ENCODE measurements at regions not wholly inside any gene's neighbourhood (a gene's known extent, or its start where the extent isn't known, plus 50 kb on each side); places are given as distances from the start of the nearest gene placed in this dataset.

DNA sequence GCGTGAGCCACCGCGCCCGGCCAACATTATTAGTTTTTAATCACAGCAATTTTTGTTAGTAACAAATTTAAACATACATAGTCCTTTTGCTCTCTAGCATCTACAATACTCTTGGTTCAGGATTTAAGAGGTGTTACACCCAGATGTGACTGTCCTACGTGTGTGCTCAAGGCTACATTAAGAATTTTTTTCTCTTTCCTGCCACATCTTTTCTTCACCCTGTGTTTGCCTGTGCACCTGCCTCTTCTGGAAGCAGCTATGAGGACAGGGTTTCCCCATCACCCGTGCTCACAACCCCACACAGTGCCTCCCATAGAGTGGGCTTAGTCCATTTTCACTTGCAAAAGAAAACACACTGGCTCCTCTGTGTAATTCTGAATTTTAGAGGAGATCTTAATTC, 186.7 kb upstream of the KLF6 start:
- no peak for DNase-seq (ENCODE audit: low read depth)
- TF ChIP-seq, protein P1, sequence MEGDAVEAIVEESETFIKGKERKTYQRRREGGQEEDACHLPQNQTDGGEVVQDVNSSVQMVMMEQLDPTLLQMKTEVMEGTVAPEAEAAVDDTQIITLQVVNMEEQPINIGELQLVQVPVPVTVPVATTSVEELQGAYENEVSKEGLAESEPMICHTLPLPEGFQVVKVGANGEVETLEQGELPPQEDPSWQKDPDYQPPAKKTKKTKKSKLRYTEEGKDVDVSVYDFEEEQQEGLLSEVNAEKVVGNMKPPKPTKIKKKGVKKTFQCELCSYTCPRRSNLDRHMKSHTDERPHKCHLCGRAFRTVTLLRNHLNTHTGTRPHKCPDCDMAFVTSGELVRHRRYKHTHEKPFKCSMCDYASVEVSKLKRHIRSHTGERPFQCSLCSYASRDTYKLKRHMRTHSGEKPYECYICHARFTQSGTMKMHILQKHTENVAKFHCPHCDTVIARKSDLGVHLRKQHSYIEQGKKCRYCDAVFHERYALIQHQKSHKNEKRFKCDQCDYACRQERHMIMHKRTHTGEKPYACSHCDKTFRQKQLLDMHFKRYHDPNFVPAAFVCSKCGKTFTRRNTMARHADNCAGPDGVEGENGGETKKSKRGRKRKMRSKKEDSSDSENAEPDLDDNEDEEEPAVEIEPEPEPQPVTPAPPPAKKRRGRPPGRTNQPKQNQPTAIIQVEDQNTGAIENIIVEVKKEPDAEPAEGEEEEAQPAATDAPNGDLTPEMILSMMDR (conservative IDR thresholded peaks at IDR 0.05; ENCODE audit: low read depth, low read length), result no peak

GRCh38 chr10:3969876-3970666, 185.1 kb upstream of the KLF6 start:
- no peak for DNase-seq (ENCODE audit: low read depth)
- H3K4me3 ChIP-seq (ENCODE audit: low read depth, low read length), result no peak overlapping the region
- TF ChIP-seq, protein P1 (conservative IDR thresholded peaks at IDR 0.05; ENCODE audit: low read depth, low read length), result no peak

More for the DNA sequence above, 186.7 kb upstream of the KLF6 start:
- no peak overlapping the region for H3K4me3 ChIP-seq (ENCODE audit: low read depth, low read length)

DNA sequence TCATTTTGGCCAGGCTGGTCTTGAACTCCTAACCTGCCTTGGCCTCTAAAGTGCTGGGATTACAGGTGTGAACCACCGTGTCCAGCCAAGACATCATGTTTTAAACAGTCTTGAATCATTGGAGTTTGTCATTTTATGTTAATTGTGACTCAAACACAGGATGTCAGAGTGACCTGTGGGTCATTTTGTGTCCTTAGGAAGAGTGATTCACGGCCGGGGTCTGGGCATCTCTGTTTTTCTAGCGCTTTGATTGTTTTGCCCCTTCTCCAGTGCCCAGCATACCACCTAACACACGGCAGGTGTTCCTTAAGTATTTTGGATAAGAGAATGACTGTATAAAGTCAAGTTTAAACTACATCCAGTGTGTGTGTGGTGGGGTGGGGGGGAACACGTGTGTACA, 183.7 kb upstream of the KLF6 start:
- TF ChIP-seq, protein P1 (conservative IDR thresholded peaks at IDR 0.05; ENCODE audit: low read depth, low read length), result no peak
- H3K4me3 ChIP-seq (ENCODE audit: low read depth, low read length), result no peak overlapping the region
- no peak for DNase-seq (ENCODE audit: low read depth)

- no peak for DNase-seq (ENCODE audit: low read depth)
- TF ChIP-seq, protein P1 (conservative IDR thresholded peaks at IDR 0.05; ENCODE audit: low read depth, low read length), result no peak
- H3K4me3 ChIP-seq (ENCODE audit: low read depth, low read length), result no peak overlapping the region
These were observed 179.5 kb upstream of the KLF6 start for GRCh38 chr10:3964516-3964915.

- H3K4me3 ChIP-seq (ENCODE audit: low read depth, low read length), result no peak overlapping the region
- DNase-seq (ENCODE audit: low read depth), result no peak
- TF ChIP-seq, protein P1 (conservative IDR thresholded peaks at IDR 0.05; ENCODE audit: low read depth, low read length), result no peak
These were observed 178.2 kb upstream of the KLF6 start for GRCh38 chr10:3963191-3963673.

- DNase-seq (ENCODE audit: low read depth), result no peak
- TF ChIP-seq, protein P1 (conservative IDR thresholded peaks at IDR 0.05; ENCODE audit: low read depth, low read length), result no peak
- H3K4me3 ChIP-seq (ENCODE audit: low read depth, low read length), result no peak overlapping the region
These were observed 176.1 kb upstream of the KLF6 start for GRCh38 chr10:3961082-3961481.

DNA sequence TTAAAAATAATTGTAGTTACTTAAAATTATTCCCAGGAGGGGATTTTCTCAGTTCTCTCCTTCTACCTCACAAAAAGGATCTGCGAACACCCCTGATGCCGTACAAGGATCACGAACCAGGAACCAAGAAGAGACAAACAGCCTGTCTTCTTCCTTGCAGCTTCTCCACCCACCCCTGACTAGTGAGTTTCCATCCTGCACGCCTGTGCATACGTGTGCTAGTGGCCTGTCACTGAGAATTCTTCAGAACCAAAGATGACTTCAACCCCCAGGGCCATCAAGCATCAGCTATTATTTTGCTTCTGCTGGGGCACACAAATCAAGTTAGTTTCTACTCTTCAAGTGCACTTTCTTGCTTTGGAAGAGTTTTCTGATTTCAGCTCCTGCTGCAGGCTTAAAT, 175.5 kb upstream of the KLF6 start:
- no peak for DNase-seq (ENCODE audit: low read depth)
- no peak overlapping the region for H3K4me3 ChIP-seq (ENCODE audit: low read depth, low read length)
- TF ChIP-seq, protein P1 (conservative IDR thresholded peaks at IDR 0.05; ENCODE audit: low read depth, low read length), result no peak
